ENCODE measurements at regions not wholly inside any gene's neighbourhood (a gene's known extent, or its start where the extent isn't known, plus 50 kb on each side); places are given as distances from the start of the nearest gene placed in this dataset.
"Not testable (repeated sequence)": the region's sequence is repeated elsewhere in the genome, so short reads cannot be mapped to it uniquely, and the experiment has no call there.

DNA sequence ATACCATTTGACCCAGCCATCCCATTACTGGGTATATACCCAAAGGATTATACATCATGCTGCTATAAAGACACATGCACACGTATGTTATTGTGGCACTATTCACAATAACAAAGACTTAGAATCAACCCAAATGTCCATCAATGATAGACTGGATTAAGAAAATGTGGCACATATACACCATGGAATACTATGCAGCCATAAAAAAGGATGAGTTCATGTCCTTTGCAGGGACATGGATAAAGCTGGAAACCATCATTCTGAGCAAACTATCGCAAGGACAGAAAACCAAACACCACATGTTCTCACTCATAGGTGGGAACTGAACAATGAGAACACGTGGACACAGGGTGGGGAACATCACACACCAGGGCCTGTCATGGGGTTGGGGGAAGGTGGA is 237.6 kb upstream of the KRR1 start:
- not testable (repeated sequence) for TF ChIP-seq EZH2phosphoT487 (IDR thresholded peaks at IDR 0.05; ENCODE audit: insufficient read depth, low read depth); EZH2 (IDR thresholded peaks at IDR 0.05; ENCODE audit: insufficient read depth, poor library complexity, severe bottlenecking)
